ENCODE measurements at regions not wholly inside any gene's neighbourhood (a gene's known extent, or its start where the extent isn't known, plus 50 kb on each side); places are given as distances from the start of the nearest gene placed in this dataset.

- TF ChIP-seq CREB1 (CRISPR knock-in tag; IDR thresholded peaks at IDR 0.05; ENCODE audit: low read depth) (no peak), CTCF (conservative IDR thresholded peaks at IDR 0.05; ENCODE audit: low read depth in 2 of 2) (no peak), REST (IDR thresholded peaks at IDR 0.05; ENCODE audit: unreplicated experiment) (no peak), ETS1 (IDR thresholded peaks at IDR 0.05) (no peak), EZH2 (IDR thresholded peaks at IDR 0.05; ENCODE audit: low read depth, unreplicated experiment) (no peak), JUNB (IDR thresholded peaks at IDR 0.05; ENCODE audit: unreplicated experiment) (no peak), EZH2phosphoT487 (IDR thresholded peaks at IDR 0.05; ENCODE audit: unreplicated experiment) (no peak), POLR2AphosphoS5 (IDR thresholded peaks at IDR 0.05; ENCODE audit: low read depth) (no peak), ZNF462 (CRISPR knock-in tag; IDR thresholded peaks at IDR 0.05) (no peak), STAT1 (IDR thresholded peaks at IDR 0.05; ENCODE audit: unreplicated experiment) (no peak), ZNF331 (CRISPR knock-in tag; IDR thresholded peaks at IDR 0.05; ENCODE audit: low read depth) (no peak)
Observed at GRCh38 chr2:226095058-226095457, 695.5 kb downstream of the NYAP2 start.
